Peyer's patch (tissue), 4 donors: ENCODE measurements at regions not wholly inside any gene's neighbourhood (a gene's known extent, or its start where the extent isn't known, plus 50 kb on each side); places are given as distances from the start of the nearest gene placed in this dataset.

ENCODE experiments used
- POLR2A ChIP-seq, 2 donors: fragments of 450-650 bp; IDR thresholded peaks; one replicate each; pipeline ENCODE4 v1.5.1; 2017; ENCODE audit warnings: antibody characterized with exemption in 2 of 2, mild to moderate bottlenecking in 2 of 2, moderate library complexity in 2 of 2
- TF ChIP-seq, protein P1 (sequence below), 6 experiments: fragments of 450-650 bp in 4 of 6; fragments of 200-600 bp in 2 of 6; sonication (generic) in 1 of 6; IDR thresholded peaks; one replicate each; pipeline ENCODE4 v1.5.1; 2017 to 2019; ENCODE audit warnings: antibody characterized with exemption in 6 of 6, mild to moderate bottlenecking in 3 of 6, moderate library complexity in 1 of 6

DNA sequence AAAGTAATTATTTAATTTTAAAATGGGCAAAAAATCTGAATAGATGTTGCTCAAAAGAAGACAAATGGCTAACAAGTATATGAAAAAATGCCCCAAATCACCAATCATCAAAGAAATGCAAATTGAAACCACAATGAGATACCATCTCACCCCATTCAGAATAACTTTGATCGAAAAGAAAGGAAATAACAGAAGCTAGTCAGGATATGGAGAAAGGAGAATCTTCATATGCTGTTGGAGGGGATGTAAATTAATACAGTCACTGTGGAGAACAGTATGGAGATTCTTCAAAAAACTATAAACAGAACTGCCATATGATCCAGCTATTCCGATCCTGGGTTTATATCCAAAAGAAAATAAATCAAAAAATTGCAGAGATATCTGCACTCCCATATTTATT is 418.5 kb upstream of the RGMB start:
- TF ChIP-seq, protein P1, sequence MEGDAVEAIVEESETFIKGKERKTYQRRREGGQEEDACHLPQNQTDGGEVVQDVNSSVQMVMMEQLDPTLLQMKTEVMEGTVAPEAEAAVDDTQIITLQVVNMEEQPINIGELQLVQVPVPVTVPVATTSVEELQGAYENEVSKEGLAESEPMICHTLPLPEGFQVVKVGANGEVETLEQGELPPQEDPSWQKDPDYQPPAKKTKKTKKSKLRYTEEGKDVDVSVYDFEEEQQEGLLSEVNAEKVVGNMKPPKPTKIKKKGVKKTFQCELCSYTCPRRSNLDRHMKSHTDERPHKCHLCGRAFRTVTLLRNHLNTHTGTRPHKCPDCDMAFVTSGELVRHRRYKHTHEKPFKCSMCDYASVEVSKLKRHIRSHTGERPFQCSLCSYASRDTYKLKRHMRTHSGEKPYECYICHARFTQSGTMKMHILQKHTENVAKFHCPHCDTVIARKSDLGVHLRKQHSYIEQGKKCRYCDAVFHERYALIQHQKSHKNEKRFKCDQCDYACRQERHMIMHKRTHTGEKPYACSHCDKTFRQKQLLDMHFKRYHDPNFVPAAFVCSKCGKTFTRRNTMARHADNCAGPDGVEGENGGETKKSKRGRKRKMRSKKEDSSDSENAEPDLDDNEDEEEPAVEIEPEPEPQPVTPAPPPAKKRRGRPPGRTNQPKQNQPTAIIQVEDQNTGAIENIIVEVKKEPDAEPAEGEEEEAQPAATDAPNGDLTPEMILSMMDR (IDR thresholded peaks at IDR 0.05), result no peak
- TF ChIP-seq POLR2A (IDR thresholded peaks at IDR 0.05), result no peak
